ENCODE measurements at regions not wholly inside any gene's neighbourhood (a gene's known extent, or its start where the extent isn't known, plus 50 kb on each side); places are given as distances from the start of the nearest gene placed in this dataset.

DNA sequence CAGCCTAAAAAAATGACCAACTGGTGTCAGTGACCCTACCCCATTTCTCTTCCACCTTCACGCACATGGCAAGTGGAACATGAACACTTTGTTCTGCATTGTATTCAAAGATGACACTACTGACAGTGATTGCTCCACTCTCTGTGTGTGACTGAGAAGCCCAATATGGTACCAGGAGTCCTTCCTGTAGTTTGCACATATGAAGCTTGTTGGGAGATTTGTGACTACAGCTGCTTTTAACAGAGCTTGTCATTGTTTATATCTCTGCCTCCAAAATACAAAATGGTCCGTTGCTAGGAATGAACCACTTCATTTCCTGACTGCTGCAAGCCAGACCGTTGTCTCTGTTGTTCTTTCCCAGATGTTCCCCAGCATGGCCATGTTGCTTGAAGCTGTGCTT lies 140.3 kb upstream of the TCF21 start:
- DNase-seq (ENCODE audit: low read depth in 2 of 2, low spot score in 1 of 2): no peak

DNA sequence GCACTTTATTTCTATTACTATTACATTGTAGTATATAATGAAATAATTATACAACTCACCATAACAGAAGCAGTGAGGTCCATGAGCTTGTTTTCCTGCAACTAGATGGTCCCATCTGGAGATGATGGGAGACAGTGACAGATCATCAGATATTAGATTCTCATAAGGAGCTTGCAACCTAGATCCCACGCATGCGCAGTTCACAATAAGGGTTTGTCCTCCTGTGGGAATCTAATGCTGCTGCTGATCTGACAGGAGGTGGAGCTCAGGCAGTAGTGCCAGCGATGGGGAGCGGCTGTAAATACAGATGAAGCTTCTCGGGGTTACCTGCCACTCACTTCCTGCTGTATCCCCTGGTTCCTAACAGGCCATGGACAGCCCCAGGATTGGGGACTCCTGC lies 139.5 kb upstream of the TCF21 start:
- DNase-seq (ENCODE audit: low read depth in 2 of 2, low spot score in 1 of 2): no peak

DNA sequence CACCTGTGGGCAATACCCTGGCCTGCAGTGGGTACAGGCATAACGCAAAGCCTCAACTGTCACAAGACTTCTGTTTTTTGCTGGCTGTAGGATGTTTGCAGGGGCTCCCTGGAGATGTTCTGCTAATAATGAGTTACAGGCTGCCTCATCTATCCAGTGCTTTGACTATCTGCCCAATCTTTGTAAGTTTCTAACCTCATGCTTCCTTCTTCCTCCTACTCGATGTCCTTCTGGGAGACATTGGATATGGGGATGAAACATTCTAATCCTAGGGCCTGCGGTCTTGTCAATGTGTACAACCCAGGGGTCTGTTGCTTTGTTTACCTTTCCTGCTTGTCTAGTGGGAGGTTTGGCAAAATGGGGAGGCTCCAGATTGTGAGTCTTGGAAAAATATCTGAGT lies 136.8 kb upstream of the TCF21 start:
- DNase-seq (ENCODE audit: low read depth in 2 of 2, low spot score in 1 of 2): no peak

DNA sequence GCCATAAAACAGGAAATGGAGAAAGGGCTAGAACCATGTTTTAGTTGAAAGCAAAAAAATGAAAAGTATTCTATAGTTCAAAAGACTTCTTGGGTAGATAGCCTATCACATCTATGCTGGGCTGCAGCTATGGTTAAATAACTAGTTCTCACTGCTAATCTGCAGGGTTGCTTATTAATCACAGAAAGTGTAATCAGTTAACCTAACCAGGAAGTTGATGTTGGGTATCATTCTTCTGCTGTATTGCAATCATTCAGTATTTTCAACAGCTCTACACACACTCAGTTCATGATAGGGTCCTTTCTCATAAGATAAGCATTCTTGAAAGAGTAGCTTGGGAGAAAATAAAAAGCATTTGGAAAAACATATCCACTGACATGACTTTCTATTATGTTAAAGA lies 135.2 kb upstream of the TCF21 start:
- no peak for DNase-seq (ENCODE audit: low read depth in 2 of 2, low spot score in 1 of 2)

DNA sequence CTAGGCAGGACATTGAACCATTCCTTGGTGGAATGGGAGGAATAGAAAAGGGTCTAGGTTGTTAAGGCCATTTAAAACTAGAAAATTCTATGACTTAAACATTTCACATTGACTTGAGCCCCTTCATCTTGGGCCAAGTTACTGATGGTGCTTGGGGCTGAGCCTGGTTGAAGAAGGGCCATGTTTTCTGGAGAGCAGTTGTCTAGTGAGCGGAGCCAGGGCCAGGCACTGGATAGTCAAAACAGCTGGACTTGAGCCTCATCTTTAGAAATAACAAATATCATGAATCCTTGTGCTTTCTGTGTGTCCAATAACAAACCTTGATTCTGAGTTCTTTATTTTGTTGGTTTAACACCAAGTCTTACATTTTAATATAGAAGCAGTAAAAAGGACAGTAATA lies 134.6 kb upstream of the TCF21 start:
- no peak for DNase-seq (ENCODE audit: low read depth in 2 of 2, low spot score in 1 of 2)

DNA sequence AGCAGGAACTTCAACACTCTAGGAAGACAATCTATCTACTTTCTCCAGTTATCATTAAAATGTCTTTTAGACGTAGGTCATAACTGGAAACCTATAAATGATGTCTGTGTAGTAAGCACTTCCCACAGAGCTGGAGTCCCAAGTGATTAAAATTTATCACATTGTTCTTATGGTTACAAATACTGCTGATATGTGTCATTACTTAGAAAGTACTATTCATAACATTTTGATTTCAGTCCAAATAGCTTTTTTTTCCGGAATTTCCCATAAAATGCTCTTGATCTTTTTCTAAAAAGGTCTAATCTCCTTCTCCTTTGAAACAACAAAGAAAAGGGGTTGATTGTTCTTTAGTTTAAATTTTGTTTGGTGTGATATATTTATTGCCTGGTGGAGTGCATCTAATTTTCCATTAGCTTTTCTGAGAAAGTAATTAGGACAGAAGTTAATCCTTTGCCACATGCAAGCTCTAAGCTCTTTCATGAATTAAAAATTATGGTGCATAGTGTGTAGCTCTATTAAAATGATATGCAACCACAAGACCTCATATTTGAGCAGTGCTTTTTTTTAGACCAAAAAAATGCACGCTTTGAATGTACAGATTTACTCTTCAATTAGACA lies 132.7 kb upstream of the TCF21 start:
- no peak for DNase-seq (ENCODE audit: low read depth in 2 of 2, low spot score in 1 of 2)

DNA sequence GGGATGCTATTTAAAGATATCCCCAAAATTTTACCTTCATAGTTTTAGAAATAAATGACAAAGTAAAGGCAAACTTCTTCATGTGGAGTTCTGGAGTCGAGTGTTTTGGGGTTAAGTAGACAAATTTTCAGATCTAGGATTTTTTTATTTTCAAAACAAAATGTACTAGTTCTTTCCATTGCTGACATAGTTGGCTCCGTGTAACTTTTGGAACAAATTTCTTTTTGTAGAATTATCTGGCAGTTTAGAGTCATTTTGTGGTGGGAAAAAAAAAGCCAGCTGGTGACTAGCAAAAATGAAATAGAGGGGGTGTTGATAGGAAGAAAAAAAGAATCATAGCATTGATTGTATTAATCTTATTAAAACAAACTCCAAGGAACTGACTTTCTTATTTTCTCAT lies 131.6 kb upstream of the TCF21 start:
- no peak for DNase-seq (ENCODE audit: low read depth in 2 of 2, low spot score in 1 of 2)

DNA sequence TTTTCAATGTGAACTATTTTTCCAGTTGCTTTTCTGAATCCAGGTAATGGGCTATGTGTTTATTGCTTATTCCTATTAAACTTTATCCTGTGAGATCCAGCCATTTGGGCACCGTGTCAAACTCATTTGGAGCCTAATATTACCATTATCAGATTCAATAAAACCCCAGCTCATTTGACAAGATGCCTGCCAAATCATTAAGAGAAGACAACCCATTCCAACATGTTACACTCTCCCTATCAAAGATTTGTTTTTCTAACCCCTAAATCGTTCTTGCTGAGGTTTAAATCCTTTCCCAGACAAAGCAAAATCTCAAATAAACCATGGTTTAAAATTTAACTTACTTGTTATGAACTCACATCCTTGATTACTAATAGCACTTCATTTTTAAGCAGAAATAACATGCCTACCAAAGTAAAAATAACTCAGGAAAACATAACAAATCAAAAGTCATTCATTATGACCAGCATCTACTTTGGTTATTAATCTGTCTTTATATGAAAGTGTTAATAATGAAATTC lies 130.0 kb upstream of the TCF21 start:
- DNase-seq (ENCODE audit: low read depth in 2 of 2, low spot score in 1 of 2): no peak

DNA sequence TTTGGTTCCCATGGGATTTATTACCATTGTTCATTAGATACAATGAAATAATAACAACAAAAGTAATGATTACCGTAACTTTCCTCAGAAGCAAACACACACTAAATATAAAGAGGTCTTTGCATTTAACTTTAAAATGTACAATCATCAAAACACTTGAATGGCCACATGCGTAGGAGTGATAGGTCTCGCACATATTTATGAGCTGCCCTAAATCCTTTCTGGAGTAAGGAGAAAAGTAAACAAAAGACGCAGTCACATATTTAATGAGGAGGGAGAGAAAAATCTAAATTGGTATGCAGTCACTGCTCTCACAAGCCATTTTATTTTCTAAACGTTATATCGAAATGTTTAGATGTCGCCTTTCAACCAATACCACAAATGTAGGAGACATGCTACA lies 129.4 kb upstream of the TCF21 start:
- no peak for DNase-seq (ENCODE audit: low read depth in 2 of 2, low spot score in 1 of 2)

DNA sequence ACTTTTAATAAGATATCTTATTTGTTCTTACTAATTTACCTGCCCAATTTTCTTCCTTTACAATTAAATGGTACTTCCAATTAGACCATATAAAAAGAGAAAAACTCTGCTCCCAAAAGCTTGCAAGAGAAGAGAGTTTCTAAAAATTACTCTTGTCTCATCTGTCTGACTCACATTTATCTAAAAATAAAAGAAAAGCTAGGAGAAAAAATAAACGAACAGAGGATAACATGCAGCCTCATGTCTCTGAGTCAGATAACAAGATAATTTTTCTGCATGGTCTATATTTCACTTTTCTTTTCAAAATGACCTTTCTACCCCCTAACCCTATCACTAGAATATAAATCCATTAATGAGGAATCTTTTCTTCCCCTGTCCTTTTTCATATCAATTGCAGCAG lies 127.2 kb upstream of the TCF21 start:
- DNase-seq (ENCODE audit: low read depth in 2 of 2, low spot score in 1 of 2): no peak

DNA sequence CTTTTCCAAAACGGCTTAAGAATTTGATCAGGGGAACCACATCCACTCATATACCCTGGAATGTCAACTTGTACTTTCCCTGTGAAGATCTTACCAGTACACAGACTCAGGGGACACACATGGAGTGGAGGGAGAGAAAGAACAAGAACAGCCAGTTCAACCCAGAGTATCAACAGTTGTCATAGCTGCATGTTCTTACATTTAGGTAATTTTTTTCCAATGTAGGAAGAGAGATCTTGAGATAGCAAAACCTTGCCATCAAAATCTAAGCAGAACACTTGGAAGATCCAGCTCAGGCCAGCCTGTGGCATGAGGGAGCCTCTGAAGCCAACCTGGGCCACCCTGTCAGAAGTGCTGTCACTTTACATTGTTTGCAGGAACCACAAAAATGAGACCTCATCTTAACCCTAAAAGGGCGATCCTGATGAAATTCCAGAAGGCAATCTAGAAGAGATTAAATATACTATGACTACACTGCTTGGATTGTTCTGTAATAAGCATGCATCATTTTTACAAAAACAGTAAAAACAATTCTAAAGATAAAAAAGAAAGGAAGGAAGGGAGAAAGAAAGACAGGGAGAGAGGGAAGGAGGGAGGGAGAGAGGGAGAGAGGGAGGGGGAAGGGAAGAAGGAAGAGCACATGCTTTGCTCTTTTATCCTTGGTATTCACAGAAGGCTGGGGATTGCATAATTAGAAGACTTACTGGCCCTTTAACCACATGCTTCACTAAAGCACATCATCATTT lies 124.7 kb upstream of the TCF21 start:
- DNase-seq (ENCODE audit: low read depth in 2 of 2, low spot score in 1 of 2): no peak

DNA sequence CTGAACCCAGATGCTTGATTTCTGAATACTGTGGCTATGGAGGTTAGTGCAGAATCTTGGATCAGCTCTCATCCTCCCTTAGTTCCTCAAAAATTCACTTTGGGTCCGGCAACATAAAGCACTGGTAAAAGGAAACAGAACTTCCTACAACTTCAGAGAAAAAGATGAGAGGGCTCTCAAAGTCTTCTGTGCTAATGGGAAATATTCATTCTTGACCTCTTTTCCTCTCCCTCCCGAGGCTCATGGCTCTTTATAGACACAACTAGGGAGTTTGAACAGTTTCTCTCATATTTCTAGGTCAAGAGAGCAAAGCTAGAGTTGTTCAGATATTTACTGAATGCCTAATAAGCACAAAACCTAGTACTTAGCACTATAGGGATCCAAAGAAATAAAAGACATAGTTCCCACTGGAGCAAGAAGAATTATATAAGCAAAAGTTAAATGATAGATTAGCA lies 124.1 kb upstream of the TCF21 start:
- DNase-seq (ENCODE audit: low read depth in 2 of 2, low spot score in 1 of 2): no peak

DNA sequence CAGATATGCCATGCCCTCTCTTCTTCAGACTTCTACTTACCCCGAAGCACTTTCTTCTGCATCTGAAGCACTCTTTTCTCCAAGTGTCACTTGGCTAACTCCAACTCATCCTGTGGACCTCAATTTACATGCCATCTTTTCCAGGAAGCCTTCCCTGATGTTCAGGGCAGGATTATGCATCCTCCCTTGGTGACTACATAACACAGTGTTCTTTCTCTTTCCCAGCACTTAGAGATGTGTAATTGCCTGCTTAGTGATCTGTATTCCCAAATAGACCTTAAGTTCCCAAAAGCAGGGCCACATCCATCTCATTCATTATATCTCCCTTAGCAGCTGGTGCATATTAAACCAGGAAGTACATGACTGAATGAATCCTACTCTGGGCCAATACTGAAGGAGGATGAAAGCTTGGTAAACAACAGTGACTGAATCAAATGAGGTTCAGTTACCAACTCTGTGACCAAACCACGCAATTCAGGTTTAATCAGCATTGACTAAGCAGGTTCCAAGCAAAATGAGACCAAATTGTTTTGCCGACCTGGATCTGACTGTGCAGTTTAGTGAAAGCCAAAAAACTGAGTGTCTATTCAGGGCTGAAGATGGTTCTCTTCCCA lies 121.4 kb upstream of the TCF21 start:
- no peak for DNase-seq (ENCODE audit: low read depth in 2 of 2, low spot score in 1 of 2)

DNA sequence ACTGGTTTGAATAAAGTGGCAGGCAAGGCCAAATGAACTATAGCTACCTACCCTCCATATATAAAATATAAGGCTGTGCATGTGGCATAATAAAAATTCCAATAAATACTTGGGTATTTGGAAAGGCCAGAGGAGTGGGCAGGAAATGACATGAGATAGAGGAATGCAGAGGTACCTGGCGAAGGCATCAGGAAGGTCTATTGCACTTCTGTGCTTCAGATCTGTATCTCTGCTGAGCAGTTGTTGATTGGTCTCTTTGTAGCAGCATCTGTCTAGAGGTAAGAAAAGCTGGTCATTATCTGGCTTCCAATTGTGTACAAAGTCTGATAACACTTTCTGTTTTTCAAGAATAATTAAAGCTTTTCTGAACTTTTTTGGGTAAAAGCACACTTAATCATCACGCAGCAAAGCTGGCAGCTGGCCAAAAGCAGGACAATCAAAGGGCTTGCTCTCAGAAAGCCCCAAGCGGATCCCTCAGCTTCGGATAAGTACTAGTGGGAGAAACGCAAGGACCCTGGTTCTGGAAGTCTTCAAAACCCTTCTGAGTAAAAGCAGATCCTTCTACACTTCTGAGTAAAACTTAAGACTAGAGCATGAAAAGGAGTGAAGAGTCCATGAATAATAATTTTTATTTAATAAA lies 120.1 kb upstream of the TCF21 start:
- DNase-seq (ENCODE audit: low read depth in 2 of 2, low spot score in 1 of 2): no peak

DNA sequence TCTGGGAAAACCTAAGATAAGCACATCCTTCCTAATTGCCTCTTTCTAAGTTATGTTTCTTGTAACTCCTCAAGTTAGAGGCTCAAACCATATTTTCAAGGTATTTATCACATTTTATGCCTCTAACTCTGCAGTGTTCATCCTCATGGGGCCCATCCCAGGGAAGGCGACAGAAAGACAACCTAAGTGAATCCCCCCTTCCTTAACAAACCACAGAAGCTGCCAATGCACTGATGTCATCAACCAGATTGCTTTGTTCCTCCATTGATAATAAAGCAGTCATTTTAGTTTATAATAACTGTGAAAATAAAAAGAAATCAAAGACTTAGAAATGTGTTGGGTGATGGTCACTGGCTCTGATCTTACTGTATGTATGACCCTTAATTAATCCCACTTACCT lies 119.5 kb upstream of the TCF21 start:
- DNase-seq (ENCODE audit: low read depth in 2 of 2, low spot score in 1 of 2): no peak

DNA sequence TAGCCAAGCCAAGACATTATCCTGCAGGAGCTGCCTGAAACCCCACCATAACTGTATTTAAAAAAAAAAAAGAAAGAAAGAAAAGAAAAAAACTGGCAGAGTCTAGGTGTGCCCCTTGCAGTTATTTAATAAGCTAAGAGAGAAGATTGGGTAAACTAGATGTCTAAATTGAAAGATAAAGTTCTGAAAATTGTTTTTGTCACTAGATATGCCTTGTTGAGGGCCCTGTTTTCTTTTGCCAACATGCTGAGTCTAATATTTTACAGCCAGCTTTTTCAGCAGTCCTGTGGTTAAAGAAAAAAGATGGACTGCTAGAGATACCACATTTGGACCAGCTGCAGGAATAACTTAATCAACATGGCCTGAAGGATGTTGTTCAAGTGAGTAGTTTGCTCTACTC lies 116.3 kb upstream of the TCF21 start:
- no peak for DNase-seq (ENCODE audit: low read depth in 2 of 2, low spot score in 1 of 2)

DNA sequence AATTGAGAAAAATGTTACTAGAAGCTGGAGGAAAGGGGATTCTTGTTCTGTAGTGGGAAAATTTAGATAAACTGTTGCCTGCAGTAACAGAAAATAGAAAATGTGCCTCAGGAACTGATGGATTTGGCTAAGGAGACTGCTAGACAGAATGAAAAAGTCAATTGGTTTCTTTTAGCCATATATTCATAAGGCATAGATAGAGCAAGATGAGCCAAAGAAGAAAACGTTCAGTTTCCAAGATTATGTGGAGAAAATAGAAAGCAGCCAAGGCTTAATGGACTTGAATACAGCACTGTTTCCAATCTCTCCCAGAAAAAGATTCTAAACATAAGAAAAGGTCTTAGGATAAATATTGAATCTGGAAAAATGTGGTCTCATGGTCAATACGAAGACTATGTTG lies 115.1 kb upstream of the TCF21 start:
- DNase-seq (ENCODE audit: low read depth in 2 of 2, low spot score in 1 of 2): no peak

DNA sequence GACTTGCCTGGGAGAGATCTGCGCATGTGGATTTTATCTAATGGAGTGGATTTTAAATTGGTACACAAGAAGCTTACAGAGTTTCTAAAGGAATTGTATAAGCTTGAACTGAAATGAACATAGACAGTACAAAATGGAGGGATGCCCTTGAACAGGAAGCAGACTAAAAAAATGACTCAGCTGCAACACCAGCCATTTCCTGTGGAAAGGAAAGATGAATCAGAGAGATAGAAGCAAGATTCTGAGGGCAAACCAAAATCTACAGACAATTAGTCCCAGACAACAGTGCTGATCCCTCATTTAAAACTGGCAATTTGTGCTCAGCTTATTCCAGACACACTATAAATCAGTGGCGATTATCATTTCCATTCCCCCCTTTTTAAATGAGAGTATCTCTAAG lies 114.6 kb upstream of the TCF21 start:
- no peak for DNase-seq (ENCODE audit: low read depth in 2 of 2, low spot score in 1 of 2)

DNA sequence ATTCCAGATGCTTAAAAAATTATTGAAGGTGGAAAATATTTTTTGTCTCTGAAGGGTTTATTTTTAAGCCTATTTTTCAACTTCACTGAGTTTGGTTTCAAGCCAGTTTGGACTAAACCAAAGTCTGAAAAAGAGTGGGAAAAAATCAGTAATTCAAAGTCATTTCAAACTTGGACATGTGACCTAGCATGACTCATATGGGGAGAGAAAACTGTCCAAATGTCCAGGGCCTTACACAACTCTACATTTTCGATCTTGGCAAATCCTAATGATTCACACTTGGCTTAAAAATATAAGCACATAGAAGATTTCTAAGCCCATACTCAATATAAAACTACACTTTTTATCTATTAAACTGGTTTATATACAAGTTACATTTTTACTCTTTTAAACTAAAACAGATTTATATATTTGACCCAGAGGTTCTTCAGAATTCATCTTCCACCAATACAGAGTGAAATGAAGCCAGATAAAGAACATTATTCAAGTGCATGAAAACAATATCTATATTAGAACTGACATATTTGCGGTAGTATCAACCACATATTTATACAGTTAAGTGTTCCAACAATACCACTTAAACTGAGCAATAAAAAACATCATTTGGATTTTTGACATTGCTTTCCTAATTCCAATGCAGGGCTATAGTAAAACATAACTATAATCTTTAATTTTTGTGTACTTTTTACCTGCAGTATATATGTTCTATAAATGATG lies 110.3 kb upstream of the TCF21 start:
- DNase-seq (ENCODE audit: low read depth in 2 of 2, low spot score in 1 of 2): no peak

DNA sequence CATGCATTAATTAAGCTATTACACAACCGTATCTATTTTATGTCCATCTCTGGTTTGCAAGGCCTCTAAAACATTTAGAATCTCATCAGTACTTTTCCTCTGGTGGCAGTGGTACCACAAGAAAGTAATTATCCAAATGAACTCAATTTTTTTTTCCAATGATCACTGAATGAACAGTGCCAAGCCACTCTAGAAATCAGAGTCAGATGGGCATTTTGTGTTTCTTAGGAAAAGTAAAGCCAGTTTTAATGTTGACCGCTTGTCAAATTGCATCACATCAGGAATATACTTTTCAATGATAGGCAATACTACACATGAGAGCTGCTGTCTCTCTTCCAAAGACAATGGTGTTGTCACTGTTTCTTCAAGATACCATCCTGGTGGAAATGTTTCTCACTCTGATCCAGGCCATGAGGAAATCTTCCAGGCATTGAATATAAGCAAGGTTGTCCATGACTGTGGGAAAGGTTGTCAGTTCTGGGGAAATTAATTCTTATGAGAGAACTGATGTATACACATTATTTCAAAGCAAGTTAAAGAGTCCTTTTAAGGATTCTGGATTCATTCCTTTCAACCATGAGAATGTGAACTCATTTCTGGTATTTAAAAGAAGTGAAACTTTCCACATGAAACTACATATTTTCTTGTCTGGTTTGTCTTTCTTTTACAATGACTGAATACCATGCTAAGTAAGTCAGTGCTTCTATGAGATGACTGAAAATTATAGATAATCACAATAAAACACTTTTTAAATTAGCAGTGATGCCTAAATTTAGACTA lies 108.8 kb upstream of the TCF21 start:
- DNase-seq (ENCODE audit: low read depth in 2 of 2, low spot score in 1 of 2): no peak

DNA sequence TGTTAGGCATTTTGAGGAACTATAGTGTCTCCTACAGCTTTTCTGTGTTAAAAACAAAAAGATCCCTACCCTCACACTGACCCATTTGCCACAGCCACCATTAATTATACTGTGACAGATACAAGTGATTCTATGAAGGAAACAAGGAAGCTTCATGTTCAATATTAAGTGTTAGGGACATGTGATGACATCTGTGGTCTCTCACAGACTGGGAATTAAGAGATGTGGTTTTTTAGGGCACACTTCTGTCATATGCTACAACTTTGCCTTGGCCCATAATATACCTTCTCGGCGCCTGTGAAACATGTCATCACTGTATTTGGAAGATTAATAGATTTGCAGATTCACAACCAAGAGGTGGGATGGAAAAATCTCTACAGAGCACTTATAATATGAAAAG lies 102.9 kb upstream of the TCF21 start:
- no peak for DNase-seq (ENCODE audit: low read depth in 2 of 2, low spot score in 1 of 2)
